SKM-1 (cell line): ENCODE measurements at regions not wholly inside any gene's neighbourhood (a gene's known extent, or its start where the extent isn't known, plus 50 kb on each side); places are given as distances from the start of the nearest gene placed in this dataset.
A peak's percentile ranks its signal among the peaks of the same experiment; 100 is the strongest.

Source experiments
- DNase-seq: peaks from one replicate; lab custom pipeline; 2025; ENCODE audit not compliant: unreplicated experiment; lab: John Stamatoyannopoulos, UW

DNA sequence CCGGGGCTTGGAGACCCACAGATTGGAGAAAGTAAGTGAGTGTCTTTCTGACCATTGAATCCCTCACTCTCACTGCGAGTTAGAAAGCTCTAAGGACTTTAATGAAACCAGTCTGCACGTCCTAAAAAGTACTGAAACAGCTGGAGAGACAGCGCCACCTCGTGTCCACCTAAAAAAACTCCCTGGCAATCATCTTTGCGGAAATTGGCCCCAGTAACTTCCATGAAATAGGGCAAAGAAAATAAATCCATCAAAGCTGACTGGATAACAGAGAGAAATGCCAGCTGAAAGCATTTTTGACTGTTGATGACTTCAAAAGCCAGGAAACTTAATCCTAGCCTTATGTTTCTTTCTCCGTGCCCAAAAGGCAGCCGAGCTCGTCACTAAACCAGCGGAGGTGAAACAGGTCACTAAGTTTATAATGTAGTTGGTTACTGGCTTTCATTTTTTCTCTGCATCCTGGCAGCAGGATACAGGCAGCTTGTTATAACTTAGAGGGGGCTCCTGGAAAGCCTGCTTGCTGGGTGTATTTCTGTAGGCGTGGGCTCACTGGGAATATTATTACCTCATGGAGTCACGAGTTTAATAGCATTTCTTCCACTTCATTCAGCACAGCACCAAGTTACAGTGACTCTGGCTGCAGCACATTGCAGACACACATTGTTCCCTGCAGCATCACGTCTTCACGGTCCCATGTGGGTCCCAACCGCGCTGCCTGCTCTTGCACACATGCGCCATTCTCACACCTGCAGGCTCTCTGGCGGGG, 266.5 kb downstream of the HRH4 start:
- DNase-seq = peak; percentile 66

DNA sequence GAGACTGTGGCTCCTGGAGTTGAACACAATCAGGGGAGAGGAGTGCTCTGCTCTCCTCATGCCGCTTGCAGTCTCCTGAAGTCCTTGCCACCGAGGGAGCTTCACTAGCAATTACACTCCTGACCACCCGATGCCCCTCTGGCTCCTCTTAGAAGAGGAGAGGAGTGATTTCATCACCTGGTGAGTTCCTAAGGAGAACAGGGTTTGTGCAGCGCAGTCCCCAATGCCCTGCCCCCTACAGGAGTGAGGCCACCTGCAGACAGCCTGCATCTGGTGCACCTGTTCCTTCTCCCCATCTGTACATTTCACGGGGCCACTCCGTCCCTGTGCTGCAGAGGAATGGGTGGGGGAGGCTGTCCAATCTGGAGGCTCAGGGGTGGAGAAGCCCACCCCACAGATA, 267.2 kb downstream of the HRH4 start:
- no peak for DNase-seq

DNA sequence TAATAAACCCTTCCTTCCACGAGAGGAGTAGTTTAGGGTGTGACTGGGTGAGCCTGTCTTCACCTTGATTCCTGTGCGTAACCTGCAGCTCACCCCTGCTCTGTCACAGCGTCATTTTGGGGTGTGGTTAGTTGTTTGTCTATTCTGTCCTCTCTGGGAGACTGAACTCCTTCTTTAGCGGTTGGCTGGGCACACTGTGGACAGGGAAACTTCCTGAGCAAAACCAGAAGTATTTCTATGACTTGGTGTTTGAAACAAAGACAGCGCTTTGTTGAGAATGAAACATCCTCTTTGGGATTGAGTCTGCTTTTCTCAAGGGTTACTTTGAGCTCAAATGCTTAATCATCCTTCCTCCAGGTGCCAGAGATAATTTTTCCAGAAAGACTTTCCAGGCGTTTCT, 270.7 kb downstream of the HRH4 start:
- no peak for DNase-seq

DNA sequence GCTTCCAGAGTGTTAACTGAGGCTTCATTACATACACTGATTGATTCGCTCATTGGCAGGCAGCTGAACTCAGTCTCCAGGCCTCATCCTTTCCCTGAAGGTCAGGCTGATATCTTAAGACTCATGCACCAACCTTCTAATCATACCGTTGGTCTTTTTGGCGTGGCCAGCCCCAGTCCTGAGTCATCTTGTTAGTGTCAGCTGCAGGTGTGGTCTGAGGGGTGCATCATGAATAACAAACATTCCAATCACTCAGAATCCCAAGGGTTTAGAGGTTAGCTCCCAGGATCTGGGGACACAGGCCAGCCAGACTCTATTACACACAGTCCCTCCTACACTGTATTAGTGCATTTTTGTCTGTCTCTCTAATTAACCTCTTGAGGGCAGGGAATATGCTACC, 271.5 kb downstream of the HRH4 start:
- DNase-seq = no peak

DNA sequence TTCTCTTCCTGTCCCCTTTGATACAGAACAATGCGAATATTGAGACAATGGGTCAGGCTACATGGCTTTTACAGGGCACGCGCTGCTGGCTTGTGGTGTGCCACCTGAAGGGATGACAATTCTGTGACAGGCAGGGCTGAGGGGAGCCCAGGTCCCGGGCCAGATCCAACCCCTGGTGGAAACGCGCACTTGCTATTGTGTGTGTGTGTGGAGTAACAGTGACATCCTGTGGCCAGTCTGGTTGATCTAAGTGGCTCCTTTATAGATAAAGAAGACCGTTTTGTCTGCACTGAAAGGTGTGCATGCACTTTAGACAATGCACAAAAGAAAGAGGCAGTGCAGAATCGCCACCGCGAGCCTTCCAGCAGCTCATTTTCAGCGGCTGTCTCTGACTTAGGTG, 273.6 kb downstream of the HRH4 start:
- no peak for DNase-seq

DNA sequence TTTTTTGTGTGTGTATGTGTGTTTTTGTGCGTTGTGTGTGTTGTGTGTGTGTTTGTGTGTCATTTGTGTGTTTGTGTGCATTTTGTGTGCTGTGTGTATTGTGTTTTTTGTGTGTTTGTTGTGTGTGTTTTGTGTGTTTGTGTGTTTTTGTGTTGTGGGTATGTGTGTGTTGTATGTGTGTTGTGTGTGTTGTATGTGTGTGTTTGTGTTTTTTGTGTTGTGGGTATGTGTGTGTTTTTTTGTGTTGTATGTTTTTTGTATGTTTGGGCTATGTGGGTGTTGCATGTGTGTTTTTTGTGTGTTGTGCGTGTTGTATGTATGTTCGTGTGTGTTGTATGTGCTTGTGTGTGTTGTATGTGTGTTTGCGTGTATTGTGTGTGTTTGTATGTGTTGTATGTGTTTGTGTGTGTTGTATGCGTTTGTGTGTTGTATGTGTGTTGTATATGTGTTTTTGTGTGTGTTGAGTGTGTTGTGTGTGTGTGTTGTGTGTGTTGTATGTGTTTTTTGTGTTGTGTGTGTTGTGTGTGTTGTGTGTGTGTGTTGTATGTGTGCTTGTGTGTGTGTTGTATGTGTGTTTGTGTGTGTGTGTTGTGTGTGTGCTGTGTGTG, 275.3 kb downstream of the HRH4 start:
- no peak for DNase-seq

DNA sequence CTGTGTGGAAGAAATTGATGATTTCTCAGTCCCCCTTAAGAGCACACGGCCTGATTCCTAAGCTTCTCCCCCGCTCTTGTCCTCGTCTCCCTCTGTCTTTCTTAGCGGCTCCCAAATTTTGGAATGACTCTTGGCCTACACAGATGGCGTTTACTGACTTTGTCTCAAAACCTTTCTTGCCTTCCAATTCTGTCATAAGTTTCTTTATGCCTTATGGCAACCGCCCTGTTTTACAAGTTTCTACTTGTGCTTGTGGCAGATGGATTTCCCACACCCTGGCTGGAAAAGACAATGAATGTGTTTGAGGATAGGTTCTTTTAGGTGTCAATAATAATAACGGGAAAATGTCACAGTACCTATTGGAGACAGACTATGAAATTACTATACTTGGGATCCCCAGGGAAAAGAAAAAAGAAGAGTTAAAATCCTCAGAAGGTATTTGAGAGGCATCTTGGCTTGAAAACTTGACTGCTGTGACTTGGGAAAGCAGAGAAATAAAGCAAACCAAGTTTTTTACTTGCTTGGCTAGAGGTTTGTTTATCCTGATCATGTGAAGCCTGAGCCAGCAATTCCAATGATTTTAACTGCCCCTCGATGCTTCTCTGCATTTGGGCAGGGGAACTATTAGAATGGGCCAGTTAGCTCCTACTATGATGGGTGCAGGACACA, 276.4 kb downstream of the HRH4 start:
- DNase-seq = no peak

DNA sequence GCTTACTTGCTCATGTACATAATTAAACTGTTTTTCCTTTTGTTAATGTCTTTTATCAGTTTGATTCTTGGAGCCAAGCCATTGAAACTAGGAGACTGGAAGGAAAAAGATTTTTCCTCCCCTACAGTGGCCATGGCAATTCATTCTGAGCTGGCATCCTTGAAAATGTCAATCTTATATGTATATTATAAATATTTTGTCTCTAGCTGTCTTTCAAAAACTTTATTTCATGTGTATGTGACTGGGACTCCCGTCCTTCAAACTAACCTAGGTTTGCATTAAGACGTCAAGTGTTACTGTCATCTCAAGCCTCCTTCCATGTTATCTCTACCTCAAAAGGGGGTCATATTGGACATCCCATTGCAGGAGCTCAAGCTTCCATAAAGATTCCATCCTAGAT, 280.4 kb downstream of the HRH4 start:
- no peak for DNase-seq

DNA sequence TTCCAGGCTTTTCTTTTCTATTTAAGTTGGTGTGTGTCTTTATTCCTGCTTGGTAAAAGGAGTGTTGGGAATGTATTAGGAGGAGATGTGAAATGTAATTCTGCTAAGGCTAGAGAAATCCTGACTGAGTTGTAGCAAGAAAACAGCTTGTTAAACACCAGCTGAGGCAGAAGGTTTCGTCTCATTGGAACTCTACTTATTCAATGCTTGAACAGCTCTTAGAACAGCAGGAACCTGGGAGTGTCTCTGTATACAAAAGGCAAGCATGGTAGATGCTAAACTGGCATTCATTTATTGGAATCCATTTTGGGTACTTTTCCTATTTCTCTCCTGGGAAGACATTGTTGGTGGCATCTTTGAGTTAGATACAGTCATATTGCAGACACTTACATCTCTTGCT, 280.9 kb downstream of the HRH4 start:
- no peak for DNase-seq

DNA sequence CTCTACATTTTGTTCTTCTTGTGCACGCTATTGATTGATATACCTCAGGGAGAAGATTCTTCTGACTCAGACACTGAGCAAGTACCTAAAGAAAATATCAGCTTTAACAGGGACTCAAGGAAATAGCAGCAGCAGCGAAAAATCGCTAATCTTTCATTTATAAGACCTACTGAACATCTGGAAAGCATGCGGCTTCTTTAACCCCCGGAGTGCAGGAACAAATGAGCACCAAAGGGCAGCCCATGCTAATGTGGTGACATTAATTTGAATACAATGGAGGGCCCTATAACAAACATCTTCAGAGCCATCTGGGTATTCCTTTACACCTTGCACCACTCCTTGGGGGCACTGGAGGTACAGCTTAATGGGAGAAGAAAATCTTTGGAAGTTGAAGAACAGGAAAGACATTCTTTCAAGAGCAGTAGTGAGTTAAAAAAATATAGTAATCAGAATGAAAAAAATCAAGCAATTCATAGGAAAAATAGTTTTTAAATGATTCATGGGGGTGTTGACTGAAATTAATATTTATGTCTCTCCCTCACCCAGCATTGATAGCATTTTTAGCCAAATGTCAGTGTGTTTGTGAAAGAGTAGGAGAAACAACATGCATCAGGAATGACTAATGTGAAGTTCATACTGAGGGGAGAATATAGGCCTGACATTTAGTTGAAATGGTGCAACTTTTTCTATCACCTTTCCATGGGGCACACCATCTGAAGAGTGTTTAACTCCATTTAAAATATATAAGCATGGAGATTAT, 281.7 kb downstream of the HRH4 start:
- no peak for DNase-seq

DNA sequence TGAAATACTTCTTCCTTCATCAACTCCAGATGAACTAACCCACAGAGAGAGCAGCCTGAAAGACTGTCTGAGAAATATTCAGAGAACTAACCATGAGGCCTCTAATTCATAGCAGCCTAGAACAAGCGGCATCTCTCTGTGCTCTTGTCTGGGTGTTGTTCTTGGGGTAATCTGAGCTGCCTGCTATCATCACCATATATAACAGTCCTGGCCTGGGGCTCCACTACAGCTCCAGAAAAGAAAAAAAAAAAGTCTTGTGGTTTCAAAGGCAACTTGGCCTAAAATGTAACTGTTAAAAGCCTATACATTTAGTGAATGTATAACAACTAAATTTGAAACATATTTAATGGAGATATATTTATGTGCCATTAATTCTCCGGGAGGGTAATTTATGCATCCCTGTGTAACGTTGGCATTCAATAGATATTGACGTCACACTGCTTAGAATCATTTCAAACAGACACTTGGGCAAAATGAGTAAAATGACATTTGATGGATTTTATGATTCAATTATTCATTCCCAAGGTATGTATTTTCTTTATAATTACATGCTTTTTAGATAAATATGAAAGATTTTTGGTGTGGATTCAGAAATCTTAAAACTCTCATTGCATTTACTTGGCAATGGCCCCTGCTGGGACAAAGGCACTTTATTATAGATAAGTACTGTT, 294.3 kb downstream of the HRH4 start:
- no peak for DNase-seq

DNA sequence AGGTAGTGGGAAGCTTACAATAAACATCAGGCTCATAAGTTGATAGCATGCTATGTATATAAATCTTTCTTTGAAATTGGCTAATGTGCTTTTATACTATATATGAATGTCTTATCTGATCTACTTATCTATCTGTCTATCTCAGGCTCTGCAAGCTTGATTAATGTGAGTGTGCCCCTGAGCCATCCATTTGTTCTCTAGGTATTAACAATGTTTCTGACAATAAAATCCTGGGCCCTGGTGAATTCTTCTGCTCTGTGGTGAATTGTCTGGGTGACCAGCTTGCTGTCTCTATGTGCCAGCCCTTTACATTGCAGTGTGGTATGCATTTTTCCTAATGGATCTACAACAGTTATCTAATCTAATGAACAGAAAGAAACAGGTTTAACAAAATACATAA, 295.9 kb downstream of the HRH4 start:
- no peak for DNase-seq

DNA sequence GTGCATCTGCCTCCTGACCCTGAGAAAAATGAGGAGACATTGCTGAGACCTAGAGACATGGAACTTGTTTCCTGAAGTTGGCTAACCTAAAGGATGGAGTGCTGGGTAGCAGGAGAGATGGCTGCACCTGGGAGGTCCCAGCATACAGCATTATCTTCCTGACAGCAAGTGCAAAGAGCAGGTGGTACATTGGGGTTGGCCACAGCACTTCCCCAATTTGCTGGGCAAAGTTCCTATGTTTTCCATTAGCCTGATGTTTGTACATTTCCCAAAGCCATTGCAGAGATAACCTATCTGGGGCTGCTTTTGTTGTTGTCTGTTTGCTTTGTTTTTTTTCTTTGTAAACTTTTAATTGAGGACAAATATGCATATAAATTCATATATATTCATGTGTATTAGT, 296.7 kb downstream of the HRH4 start:
- no peak for DNase-seq

DNA sequence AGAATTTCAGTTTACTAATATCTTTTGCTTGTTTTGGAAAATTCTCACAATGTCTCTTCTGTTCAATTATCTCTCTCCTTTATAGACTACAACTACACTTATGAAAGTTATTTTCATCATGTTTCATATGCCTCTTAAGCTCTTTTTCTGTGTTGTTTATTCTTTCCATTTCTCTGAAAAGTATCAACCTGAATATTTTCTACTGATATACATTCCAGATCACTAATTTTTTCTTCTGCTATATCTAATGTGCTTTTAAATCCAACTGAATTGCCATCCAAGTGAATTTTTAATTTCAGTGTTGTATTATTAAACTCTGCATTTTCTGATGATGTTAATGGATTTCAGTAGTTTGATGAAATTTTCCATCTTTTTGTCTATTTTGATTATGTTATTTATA, 301.3 kb downstream of the HRH4 start:
- DNase-seq = no peak

DNA sequence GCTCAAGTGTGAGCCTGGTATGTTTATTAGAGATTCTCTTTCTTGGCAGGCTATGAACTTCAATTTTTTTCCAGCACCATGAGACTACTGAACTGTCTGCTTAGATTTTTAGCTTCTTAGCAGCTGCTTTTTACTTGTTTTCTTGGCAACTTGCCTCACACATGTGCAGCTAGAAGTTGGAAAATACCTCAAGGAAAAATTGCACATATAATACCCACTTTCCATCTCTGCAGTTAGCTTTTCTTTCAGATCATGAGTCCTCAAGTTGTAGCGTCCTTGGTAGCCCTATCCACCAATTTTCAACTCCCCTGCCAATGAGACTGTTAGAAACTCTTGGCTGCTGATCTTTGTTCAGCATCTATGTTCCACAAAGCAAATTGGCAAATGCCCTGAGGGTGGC, 302.1 kb downstream of the HRH4 start:
- DNase-seq = no peak

DNA sequence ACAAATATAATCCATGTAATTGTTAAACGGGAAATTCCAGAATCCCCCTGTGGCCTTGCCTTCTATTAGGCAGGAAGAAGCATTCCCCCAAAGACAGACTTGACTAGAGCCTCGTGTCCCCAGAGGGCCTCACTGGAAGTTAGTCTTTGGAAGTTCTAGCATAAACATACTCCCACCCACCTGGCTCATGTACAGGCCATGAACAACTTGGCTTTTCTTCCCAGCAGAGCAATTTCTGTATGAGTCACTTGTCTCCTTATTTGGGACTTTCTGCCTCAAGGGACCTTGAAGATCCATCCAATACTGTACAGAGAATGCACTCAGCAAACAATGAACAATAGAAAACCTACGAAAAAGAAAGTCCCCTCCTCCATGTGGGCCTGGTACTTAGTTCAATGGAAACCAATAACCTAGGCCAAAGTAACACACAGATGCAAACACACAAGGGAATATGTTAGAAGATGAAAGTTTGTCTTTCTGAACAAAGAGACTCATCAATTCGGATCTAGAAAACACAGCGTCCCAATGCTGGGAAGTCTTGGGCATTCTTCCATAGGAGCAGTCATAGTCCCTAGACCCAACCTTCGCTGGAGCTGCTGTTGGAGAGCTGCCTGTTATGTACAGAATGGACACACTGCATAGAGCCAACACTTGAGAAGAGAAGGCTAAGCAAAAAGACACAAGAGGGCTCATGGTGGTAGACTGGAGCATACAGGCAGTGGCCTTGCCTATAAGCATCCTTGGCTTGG, 303.5 kb downstream of the HRH4 start:
- DNase-seq = no peak

DNA sequence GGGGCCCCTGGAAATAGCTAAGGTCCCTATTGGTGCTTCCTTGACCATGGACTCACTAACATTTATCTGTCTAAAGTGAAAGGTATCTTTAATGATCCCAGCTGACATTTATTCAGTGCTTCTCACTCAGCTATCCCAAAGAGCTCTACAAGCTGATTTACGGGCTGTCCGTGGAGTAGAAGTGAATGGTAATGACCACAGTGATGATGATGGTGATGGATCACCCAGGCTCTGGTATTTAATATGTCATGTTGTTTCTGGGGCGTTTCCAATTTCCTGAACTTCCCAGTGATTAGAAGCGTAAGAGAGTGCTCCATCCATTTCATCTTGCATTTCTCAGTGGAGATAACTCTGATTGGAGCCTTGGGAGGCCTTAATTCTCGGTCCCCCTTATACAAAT, 304.3 kb downstream of the HRH4 start:
- DNase-seq = no peak

DNA sequence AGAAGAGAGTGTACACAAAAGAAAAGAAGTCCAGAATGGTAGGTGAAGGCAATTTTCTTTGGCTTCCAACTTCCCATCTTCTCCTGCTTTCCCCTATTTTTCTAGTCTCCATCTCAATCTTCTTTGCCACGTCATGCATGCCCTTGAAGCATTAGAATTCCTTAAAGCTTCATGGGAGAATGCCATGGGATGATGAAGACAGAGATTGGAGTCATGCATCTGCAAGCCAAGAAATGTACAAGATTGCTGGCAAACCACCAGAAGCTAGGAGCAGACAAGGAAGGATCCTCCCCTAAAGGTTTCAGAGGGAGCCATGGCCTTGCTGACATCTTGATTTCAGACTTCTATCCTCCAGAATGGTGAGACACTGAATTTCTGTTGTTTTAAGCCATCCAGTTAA, 305.9 kb downstream of the HRH4 start:
- no peak for DNase-seq

DNA sequence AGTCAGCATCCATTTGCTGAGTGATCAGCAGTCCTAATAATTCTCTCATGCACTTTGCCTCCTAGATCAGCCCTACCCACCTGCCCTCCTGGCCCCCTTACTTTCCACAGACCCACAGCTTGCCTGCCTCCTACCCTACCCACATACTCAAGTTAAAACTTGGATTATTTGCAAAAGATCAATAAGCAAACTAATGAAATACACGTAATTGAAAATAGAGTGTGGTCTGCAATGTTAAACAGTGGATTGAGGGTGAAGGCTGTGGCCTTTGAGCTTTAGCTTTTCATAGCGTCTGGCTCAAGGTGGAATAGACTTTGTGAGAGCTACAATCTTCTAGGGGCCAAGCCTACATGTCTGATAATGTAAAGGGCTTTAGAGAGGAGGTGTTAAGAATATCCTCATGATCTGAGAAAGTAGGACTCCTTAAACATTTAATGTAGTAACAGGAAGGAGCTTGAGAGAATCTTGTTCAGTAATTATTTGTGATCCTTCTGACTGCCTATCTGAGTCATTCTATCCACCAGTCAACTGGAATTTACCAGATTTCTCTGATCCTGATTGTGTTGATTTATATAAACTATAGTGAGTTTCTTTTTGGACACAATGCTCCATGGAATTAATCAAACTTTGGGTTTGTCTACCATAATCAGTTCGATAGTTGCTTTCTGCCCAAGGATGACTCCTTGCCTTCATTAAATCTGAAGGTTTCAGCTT, 310.0 kb downstream of the HRH4 start:
- DNase-seq = no peak

DNA sequence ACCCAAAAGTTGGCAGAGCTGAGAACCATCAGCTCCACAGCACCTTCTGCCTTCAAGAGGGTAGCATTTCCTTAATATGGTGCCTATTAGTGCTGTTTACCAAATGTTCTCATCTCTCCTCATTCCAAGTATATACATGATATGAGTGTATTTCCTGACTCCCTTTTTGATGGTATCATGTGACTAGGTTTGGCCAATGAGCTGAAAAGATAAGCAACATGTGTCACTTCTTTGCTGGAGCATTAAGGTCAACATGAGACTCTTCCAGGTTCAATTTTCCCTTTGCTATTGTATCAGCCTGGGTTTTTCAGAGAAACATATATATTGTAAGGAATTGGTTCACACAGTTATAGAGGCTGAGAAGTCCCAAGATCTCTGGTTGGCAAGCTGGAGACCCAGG, 310.9 kb downstream of the HRH4 start:
- DNase-seq = no peak
